Neuronal stem cell (in vitro differentiated cells): ENCODE measurements at regions not wholly inside any gene's neighbourhood (a gene's known extent, or its start where the extent isn't known, plus 50 kb on each side); places are given as distances from the start of the nearest gene placed in this dataset.
A peak's percentile ranks its signal among the peaks of the same experiment; 100 is the strongest.

Experiments used
- DNase-seq: peaks from one replicate; pipeline ENCODE4 v3.0.0-alpha.2; 2013; ENCODE audit warnings: low spot score
- H2AFZ ChIP-seq: one replicate; pipeline ENCODE4 v1.6.1; 2013; ENCODE audit warnings: mild to moderate bottlenecking, low read length, inconsistent platforms
- H2AK5ac ChIP-seq: 2 replicates; pipeline ENCODE4 v1.6.1; 2013; ENCODE audit warnings: low read depth, mild to moderate bottlenecking, inconsistent platforms, low read length, moderate library complexity, mixed read lengths
- H2BK120ac ChIP-seq: 2 replicates; pipeline ENCODE4 v1.6.1; 2013; ENCODE audit warnings: low read depth, mild to moderate bottlenecking, inconsistent platforms, low read length, moderate library complexity, mixed read lengths
- H2BK12ac ChIP-seq: one replicate; pipeline ENCODE4 v1.6.1; 2013; ENCODE audit warnings: low read length, inconsistent platforms
- H2BK15ac ChIP-seq: 2 replicates; pipeline ENCODE4 v1.6.1; 2013; ENCODE audit warnings: mild to moderate bottlenecking, low read length, inconsistent platforms, mixed read lengths
- H2BK5ac ChIP-seq: one replicate; pipeline ENCODE4 v1.6.1; 2013; ENCODE audit warnings: inconsistent platforms, mild to moderate bottlenecking, low read length, moderate library complexity
- H3K14ac ChIP-seq: one replicate; pipeline ENCODE4 v1.6.1; 2013; ENCODE audit warnings: low read length, inconsistent platforms
- H3K18ac ChIP-seq: 2 replicates; pipeline ENCODE4 v1.6.1; 2013; ENCODE audit warnings: low read length, inconsistent platforms
- H3K23ac ChIP-seq: 2 replicates; pipeline ENCODE4 v1.6.1; 2013; ENCODE audit warnings: low read depth, mild to moderate bottlenecking, mixed read lengths, low read length, inconsistent platforms; ENCODE audit not compliant: poor library complexity
- H3K27ac ChIP-seq: replicated peaks from 3 replicates; pipeline ENCODE4 v1.5.1; 2013; ENCODE audit warnings: low read length, inconsistent platforms
- H3K27me3 ChIP-seq, 3 experiments: 2 replicates each; pipeline ENCODE4 v1.6.1; 2013; ENCODE audit warnings: low read length in 3 of 3, mild to moderate bottlenecking in 2 of 3, inconsistent platforms in 1 of 3, low read depth in 1 of 3, mixed read lengths in 1 of 3, moderate library complexity in 1 of 3; ENCODE audit not compliant: control insufficient read depth in 3 of 3, insufficient read depth in 3 of 3
- H3K36me3 ChIP-seq, 2 donors: replicated peaks in 1 of 2; 2 replicates each; pipeline ENCODE4 v1.6.1; 2013; ENCODE audit warnings: low read length in 2 of 2; ENCODE audit not compliant: control insufficient read depth in 2 of 2, insufficient read depth in 2 of 2
- H3K4ac ChIP-seq: 2 replicates; pipeline ENCODE4 v1.6.1; 2013; ENCODE audit warnings: inconsistent platforms, mild to moderate bottlenecking, low read length, moderate library complexity
- H3K4me1 ChIP-seq, 2 donors: 1 replicate in 1 of 2; 2 replicates in 1 of 2; pipeline ENCODE4 v1.6.1; 2013; ENCODE audit warnings: low read length in 2 of 2, low read depth in 1 of 2; ENCODE audit not compliant: control insufficient read depth in 2 of 2, insufficient read depth in 1 of 2
- H3K4me2 ChIP-seq: one replicate; pipeline ENCODE4 v1.6.1; 2013; ENCODE audit warnings: mild to moderate bottlenecking, low read length, inconsistent platforms; ENCODE audit not compliant: insufficient read depth, poor library complexity, severe bottlenecking
- H3K4me3 ChIP-seq, 2 donors: 2 replicates each; pipeline ENCODE4 v1.5.1; 2013; ENCODE audit warnings: low read length in 2 of 2, mild to moderate bottlenecking in 2 of 2, inconsistent platforms in 1 of 2, moderate library complexity in 1 of 2
- H3K79me1 ChIP-seq: one replicate; pipeline ENCODE4 v1.6.1; 2013; ENCODE audit warnings: low read depth, mild to moderate bottlenecking, inconsistent platforms, low read length, moderate library complexity
- H3K9ac ChIP-seq: one replicate; pipeline ENCODE4 v1.6.1; 2013; ENCODE audit warnings: mild to moderate bottlenecking, low read depth, low read length, inconsistent platforms; ENCODE audit not compliant: poor library complexity
- H3K9me3 ChIP-seq, 2 donors: replicated peaks in 1 of 2; 2 replicates each; pipeline versions ENCODE3 to v1.6.1; 2013; ENCODE audit warnings: low read length in 2 of 2, mild to moderate bottlenecking in 2 of 2, inconsistent platforms in 1 of 2, low read depth in 1 of 2, mixed read lengths in 1 of 2, moderate library complexity in 1 of 2; ENCODE audit not compliant: control insufficient read depth in 2 of 2, insufficient read depth in 1 of 2
- H4K8ac ChIP-seq: one replicate; pipeline ENCODE4 v1.6.1; 2013; ENCODE audit warnings: low read depth, mild to moderate bottlenecking, inconsistent platforms, low read length, moderate library complexity
- H4K91ac ChIP-seq: one replicate; pipeline ENCODE4 v1.6.1; 2013; ENCODE audit warnings: low read length, low read depth, mild to moderate bottlenecking, inconsistent platforms; ENCODE audit not compliant: poor library complexity
- whole genome bisulfite sequencing, 2 donors: extraction: QIAGEN DNeasy Blood & Tissue Kit; methylation state at CpG; one replicate each; pipeline ENCODE4 v1.1.7; 2013; ENCODE audit warnings: missing lambda C conversion rate in 2 of 2, mixed read lengths in 1 of 2; ENCODE audit not compliant: insufficient read length in 2 of 2, insufficient replicate concordance in 1 of 2; ENCODE audit errors: extremely low coverage in 2 of 2; 5-methylcytosine and 5-hydroxymethylcytosine counted together

DNA sequence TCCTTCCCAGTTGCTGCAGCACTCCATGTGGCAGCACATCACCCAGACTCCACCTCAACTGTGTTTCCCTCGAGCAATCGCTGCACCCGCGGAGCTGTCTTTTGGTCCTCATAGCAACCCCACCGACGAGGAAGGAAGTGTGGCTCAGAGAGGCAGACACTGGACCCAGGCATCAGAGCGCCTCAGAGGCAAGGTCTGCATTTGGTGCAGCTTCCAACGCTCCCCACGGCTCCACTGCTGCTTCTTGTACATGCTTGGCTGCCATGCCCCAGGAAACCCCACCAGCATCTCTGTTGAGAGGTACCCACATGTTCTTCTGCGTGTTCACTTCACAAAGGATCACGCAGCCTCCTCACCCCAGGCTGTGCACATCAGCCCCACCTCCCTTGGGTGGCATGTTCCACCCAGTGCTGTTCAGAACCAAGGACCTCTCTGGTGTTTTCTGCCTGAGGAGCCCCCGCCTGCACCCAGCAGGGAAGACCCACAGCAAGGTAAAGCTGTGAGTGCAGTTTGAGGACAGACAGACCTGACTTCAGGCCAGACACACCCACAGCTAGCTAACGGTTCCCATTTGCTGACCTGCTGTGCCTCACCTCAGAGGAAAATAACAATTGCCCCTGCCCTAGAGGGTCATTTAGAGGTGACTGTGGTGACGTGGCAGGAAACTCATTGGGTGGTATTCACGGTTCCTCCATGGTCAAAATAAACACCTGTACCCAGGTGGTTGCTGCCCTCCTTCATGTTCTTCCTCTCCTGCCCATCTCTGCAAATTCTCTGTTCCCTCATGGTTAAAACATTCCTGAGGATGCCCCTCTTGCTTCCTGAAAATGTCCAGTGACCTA is 326.3 kb upstream of the MYT1L start:
- peaks cover 2 to 7% of the 10 kb centered on the region in 2 donors for H3K4me1 ChIP-seq
- no peaks in the 10 kb centered on the region for H3K36me3 ChIP-seq
- no peak overlapping the region for H3K4me3 ChIP-seq
- H3K4me2 ChIP-seq = no peak overlapping the region
- H4K8ac ChIP-seq = peak overlapping the region; percentile 43
- no peak overlapping the region for H2BK12ac ChIP-seq
- peak overlapping the region; percentile 91 for H2BK15ac ChIP-seq
- no peak overlapping the region for H3K4ac ChIP-seq
- H2BK5ac ChIP-seq = no peak overlapping the region
- no peak for DNase-seq
- H2BK120ac ChIP-seq = no peak overlapping the region
- H3K27me3 ChIP-seq = no peaks in the 10 kb centered on the region
- H2AK5ac ChIP-seq = peak overlapping the region; percentile 56
- no peak overlapping the region for H2AFZ ChIP-seq
- H3K18ac ChIP-seq = peak overlapping the region; percentile 28
- H3K14ac ChIP-seq = no peak overlapping the region
- H3K23ac ChIP-seq = peak overlapping the region; percentile 13
- H3K9me3 ChIP-seq = peaks cover 0 to under 1% of the 10 kb centered on the region in 2 donors
- H3K79me1 ChIP-seq = peaks cover under 1% of the 10 kb centered on the region
- H3K27ac ChIP-seq = no peak overlapping the region
- no peak overlapping the region for H4K91ac ChIP-seq
- no peak overlapping the region for H3K9ac ChIP-seq
- no CpG with 5 or more reads among the region's 15 CpGs for WGBS, 2 donors

DNA sequence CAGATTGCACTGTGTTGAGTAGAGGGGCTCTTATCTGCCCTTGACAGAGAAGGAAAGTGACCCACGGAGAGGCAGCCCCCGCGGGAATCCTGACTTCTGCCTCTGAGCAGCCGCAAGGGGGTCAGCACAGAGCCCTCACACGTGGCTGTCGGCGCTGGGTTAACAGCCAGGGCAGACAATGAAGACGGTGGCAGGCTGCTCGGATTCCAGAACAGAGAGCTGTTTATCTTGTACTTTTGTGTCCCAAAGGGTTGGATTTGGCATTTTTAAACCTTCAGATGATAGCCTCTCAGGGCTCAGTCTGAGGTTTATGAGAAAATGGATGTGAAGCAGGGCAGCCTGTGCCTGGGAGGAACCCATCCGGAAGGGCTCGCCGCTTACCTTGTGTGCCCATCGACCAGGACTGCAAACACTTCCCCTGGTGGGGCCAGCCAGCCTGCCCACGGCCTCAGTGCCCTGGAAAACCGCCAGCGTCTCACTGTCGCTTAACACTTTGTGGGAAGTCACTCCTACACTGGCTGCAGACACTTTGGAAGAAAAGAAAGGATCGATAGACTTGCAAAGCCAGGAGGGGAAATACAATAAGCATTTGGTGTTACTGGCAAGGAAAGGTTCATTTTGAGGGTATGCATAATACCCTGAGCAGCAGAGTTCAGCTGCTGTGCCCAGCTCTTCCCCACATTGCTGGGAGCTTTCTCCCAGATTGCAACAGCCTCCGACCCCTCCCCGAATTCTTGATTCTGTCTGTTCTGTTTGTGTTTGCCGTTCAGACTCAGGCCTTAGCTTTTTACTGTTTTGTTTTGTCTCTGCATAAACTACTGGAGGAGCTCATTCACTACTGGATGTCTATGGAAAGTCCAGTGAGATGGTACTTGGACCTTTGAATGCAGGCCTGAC is 325.3 kb upstream of the MYT1L start:
- H4K8ac ChIP-seq = no peak overlapping the region
- peaks cover 3% of the 10 kb centered on the region for H3K79me1 ChIP-seq
- no peak overlapping the region for H3K4ac ChIP-seq
- no peak overlapping the region for H2BK15ac ChIP-seq
- H2AFZ ChIP-seq = peak overlapping the region; percentile 91
- no peak overlapping the region for H3K23ac ChIP-seq
- WGBS, 2 donors = no CpG with 5 or more reads among the region's 21 CpGs
- no peaks in the 10 kb centered on the region for H3K36me3 ChIP-seq
- no peak overlapping the region for H3K27ac ChIP-seq
- peaks cover 0 to 4% of the 10 kb centered on the region in 2 donors for H3K9me3 ChIP-seq
- H3K14ac ChIP-seq = no peak overlapping the region
- H2BK120ac ChIP-seq = no peak overlapping the region
- H2BK12ac ChIP-seq = no peak overlapping the region
- H3K4me2 ChIP-seq = no peak overlapping the region
- no peak overlapping the region for H2AK5ac ChIP-seq
- no peak overlapping the region for H3K4me3 ChIP-seq
- no peak for DNase-seq
- H3K4me1 ChIP-seq = peaks cover 2 to 7% of the 10 kb centered on the region in 2 donors
- no peak overlapping the region for H4K91ac ChIP-seq
- peak overlapping the region; percentile 76 for H3K18ac ChIP-seq
- no peaks in the 10 kb centered on the region for H3K27me3 ChIP-seq
- H2BK5ac ChIP-seq = no peak overlapping the region
- no peak overlapping the region for H3K9ac ChIP-seq

- H2AK5ac ChIP-seq = no peak overlapping the region
- no CpG with 5 or more reads among the region's 8 CpGs for WGBS, 2 donors
- H3K27me3 ChIP-seq = no peaks in the 10 kb centered on the region
- no peak overlapping the region for H3K4ac ChIP-seq
- no peak overlapping the region for H2BK12ac ChIP-seq
- peak overlapping the region; percentile 23 for H3K18ac ChIP-seq
- no peak overlapping the region for H3K27ac ChIP-seq
- H3K14ac ChIP-seq = no peak overlapping the region
- no peak overlapping the region for H2BK15ac ChIP-seq
- no peak for DNase-seq
- no peak overlapping the region for H3K4me3 ChIP-seq
- peaks cover 2 to 7% of the 10 kb centered on the region in 2 donors for H3K4me1 ChIP-seq
- peaks cover 3% of the 10 kb centered on the region for H3K79me1 ChIP-seq
- no peak overlapping the region for H4K91ac ChIP-seq
- H3K36me3 ChIP-seq = no peaks in the 10 kb centered on the region
- H3K9me3 ChIP-seq = peaks cover 0 to 4% of the 10 kb centered on the region in 2 donors
- no peak overlapping the region for H3K9ac ChIP-seq
- H4K8ac ChIP-seq = no peak overlapping the region
- H3K23ac ChIP-seq = no peak overlapping the region
- H2AFZ ChIP-seq = peak overlapping the region; percentile 91
- H2BK120ac ChIP-seq = no peak overlapping the region
- no peak overlapping the region for H3K4me2 ChIP-seq
- no peak overlapping the region for H2BK5ac ChIP-seq
Observed at GRCh38 chr2:2655453-2656114, 324.5 kb upstream of the MYT1L start.
